ENCODE measurements at regions not wholly inside any gene's neighbourhood (a gene's known extent, or its start where the extent isn't known, plus 50 kb on each side); places are given as distances from the start of the nearest gene placed in this dataset.

DNA sequence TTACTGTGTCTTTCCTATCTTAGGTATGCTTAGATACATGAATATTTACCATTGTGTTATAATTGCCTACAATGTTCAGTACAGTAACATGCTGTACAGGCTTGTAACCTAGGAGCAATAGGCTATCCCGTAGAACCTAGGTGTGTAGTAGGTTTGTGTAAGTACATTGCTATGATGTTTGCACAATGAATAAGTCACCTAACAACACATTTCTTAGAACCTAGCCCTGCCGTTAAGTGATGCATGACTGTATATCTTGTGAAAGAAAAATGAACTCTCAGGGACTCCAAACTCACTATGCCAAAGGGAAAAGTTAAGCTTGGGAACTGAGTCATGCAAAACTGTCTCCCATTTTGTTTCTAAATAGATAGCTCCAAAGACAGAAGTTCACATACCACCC lies 91.5 kb upstream of the ACP3 start:
- H3K36me3 ChIP-seq (ENCODE audit: insufficient read depth, low read length): no peaks in the 10 kb centered on the region
- DNase-seq (ENCODE audit: insufficient read length, low spot score, missing footprints): no peak
- H2AFZ ChIP-seq (ENCODE audit: low read length): no peak overlapping the region
- no peak overlapping the region for H3K4me3 ChIP-seq (ENCODE audit: insufficient read depth, low read length)
- no peak overlapping the region for H3K4me2 ChIP-seq (ENCODE audit: insufficient read depth, low read length)
- no peaks in the 10 kb centered on the region for H3K4me1 ChIP-seq (ENCODE audit: insufficient read depth, low read length)
- H4K20me1 ChIP-seq (ENCODE audit: insufficient read depth, low read length): no peaks in the 10 kb centered on the region
- H3K79me2 ChIP-seq (ENCODE audit: insufficient read depth, low read length): no peaks in the 10 kb centered on the region
- H3K27me3 ChIP-seq (ENCODE audit: insufficient read depth, low read length): no peaks in the 10 kb centered on the region
- H3K9me3 ChIP-seq (ENCODE audit: low read depth, low read length): no peaks in the 10 kb centered on the region
- no peak overlapping the region for H3K27ac ChIP-seq (ENCODE audit: low read depth, low read length)
- TF ChIP-seq CTCF (IDR thresholded peaks at IDR 0.05; ENCODE audit: extremely low read depth, low read depth, low read length): no peak

DNA sequence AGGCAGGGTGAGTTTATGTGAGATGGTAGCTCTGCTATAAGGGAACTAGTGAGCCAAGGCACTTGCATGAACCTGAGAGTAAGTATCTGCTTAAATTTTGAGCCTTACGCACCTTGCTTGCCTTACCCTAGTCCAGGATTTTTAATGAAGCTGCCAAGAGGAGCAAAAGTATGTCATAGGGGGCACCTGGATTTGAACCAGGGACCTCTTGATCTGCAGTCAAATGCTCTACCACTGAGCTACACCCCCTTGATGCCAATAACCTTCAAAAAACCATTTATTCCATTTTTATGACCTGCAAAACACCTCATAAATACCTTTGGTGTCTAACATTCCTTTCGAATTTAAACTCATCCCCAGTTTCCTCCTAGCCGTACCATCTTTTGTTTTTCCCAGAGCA lies 88.3 kb upstream of the ACP3 start:
- no peaks in the 10 kb centered on the region for H4K20me1 ChIP-seq (ENCODE audit: insufficient read depth, low read length)
- H3K27me3 ChIP-seq (ENCODE audit: insufficient read depth, low read length): no peaks in the 10 kb centered on the region
- no peak overlapping the region for H3K4me3 ChIP-seq (ENCODE audit: insufficient read depth, low read length)
- H2AFZ ChIP-seq (ENCODE audit: low read length): no peak overlapping the region
- no peaks in the 10 kb centered on the region for H3K36me3 ChIP-seq (ENCODE audit: insufficient read depth, low read length)
- H3K4me1 ChIP-seq (ENCODE audit: insufficient read depth, low read length): no peaks in the 10 kb centered on the region
- H3K9me3 ChIP-seq (ENCODE audit: low read depth, low read length): no peaks in the 10 kb centered on the region
- DNase-seq (ENCODE audit: insufficient read length, low spot score, missing footprints): no peak
- no peak overlapping the region for H3K4me2 ChIP-seq (ENCODE audit: insufficient read depth, low read length)
- H3K79me2 ChIP-seq (ENCODE audit: insufficient read depth, low read length): no peaks in the 10 kb centered on the region
- H3K27ac ChIP-seq (ENCODE audit: low read depth, low read length): no peak overlapping the region
- no peak for TF ChIP-seq CTCF (IDR thresholded peaks at IDR 0.05; ENCODE audit: extremely low read depth, low read depth, low read length)

- TF ChIP-seq CTCF (IDR thresholded peaks at IDR 0.05; ENCODE audit: extremely low read depth, low read depth, low read length): no peak
- no peaks in the 10 kb centered on the region for H3K9me3 ChIP-seq (ENCODE audit: low read depth, low read length)
- H3K36me3 ChIP-seq (ENCODE audit: insufficient read depth, low read length): no peaks in the 10 kb centered on the region
- no peak overlapping the region for H3K4me2 ChIP-seq (ENCODE audit: insufficient read depth, low read length)
- no peaks in the 10 kb centered on the region for H3K79me2 ChIP-seq (ENCODE audit: insufficient read depth, low read length)
- no peaks in the 10 kb centered on the region for H3K27me3 ChIP-seq (ENCODE audit: insufficient read depth, low read length)
- H3K4me3 ChIP-seq (ENCODE audit: insufficient read depth, low read length): no peak overlapping the region
- H4K20me1 ChIP-seq (ENCODE audit: insufficient read depth, low read length): no peaks in the 10 kb centered on the region
- DNase-seq (ENCODE audit: insufficient read length, low spot score, missing footprints): no peak
- no peak overlapping the region for H3K27ac ChIP-seq (ENCODE audit: low read depth, low read length)
- H2AFZ ChIP-seq (ENCODE audit: low read length): no peak overlapping the region
- H3K4me1 ChIP-seq (ENCODE audit: insufficient read depth, low read length): no peaks in the 10 kb centered on the region
These were observed 87.6 kb upstream of the ACP3 start for GRCh38 chr3:132229641-132230040.

GRCh38 chr3:132230156-132231000 lies 86.8 kb upstream of the ACP3 start:
- no peaks in the 10 kb centered on the region for H4K20me1 ChIP-seq (ENCODE audit: insufficient read depth, low read length)
- no peak overlapping the region for H3K4me2 ChIP-seq (ENCODE audit: insufficient read depth, low read length)
- no peak overlapping the region for H3K4me3 ChIP-seq (ENCODE audit: insufficient read depth, low read length)
- H3K4me1 ChIP-seq (ENCODE audit: insufficient read depth, low read length): no peaks in the 10 kb centered on the region
- H3K36me3 ChIP-seq (ENCODE audit: insufficient read depth, low read length): no peaks in the 10 kb centered on the region
- H3K79me2 ChIP-seq (ENCODE audit: insufficient read depth, low read length): no peaks in the 10 kb centered on the region
- H3K27ac ChIP-seq (ENCODE audit: low read depth, low read length): no peak overlapping the region
- TF ChIP-seq CTCF (IDR thresholded peaks at IDR 0.05; ENCODE audit: extremely low read depth, low read depth, low read length): no peak
- H3K27me3 ChIP-seq (ENCODE audit: insufficient read depth, low read length): no peaks in the 10 kb centered on the region
- H2AFZ ChIP-seq (ENCODE audit: low read length): no peak overlapping the region
- DNase-seq (ENCODE audit: insufficient read length, low spot score, missing footprints): peak; percentile 26
- H3K9me3 ChIP-seq (ENCODE audit: low read depth, low read length): no peaks in the 10 kb centered on the region
